H1 (cell line): ENCODE measurements at regions not wholly inside any gene's neighbourhood (a gene's known extent, or its start where the extent isn't known, plus 50 kb on each side); places are given as distances from the start of the nearest gene placed in this dataset.

Experiments used
- CTCF ChIA-PET: fragments of 300-600 bp; sonication (Branson Sonifier 250); formaldehyde crosslinking; loops from one replicate; lab custom pipeline; 2021; ENCODE audit not compliant: partially characterized antibody; lab: Charles Lee
- POLR2A ChIA-PET: fragments of 300-600 bp; sonication (Branson Sonifier 250); formaldehyde crosslinking; loops from one replicate; lab custom pipeline; 2021; ENCODE audit warnings: inconsistent platforms; ENCODE audit not compliant: partially characterized antibody; lab: Charles Lee
- DNase-seq, 2 experiments: peaks; one replicate each; pipeline versions ENCODE4 v3.0.0 to v3.0.0-alpha.2; 2010 to 2022; ENCODE audit warnings: low spot score in 2 of 2, low read depth in 1 of 2, mixed read lengths in 1 of 2
- FAIRE-seq: peaks from 2 replicates; lab custom pipeline; 2011; peaks lifted over from hg19 to GRCh38; lab: Jason Lieb, UNC
- H2AFZ ChIP-seq: 2 replicates; pipeline ENCODE4 v1.8.1; 2012; ENCODE audit warnings: low read length, inconsistent platforms
- H2AK5ac ChIP-seq: 2 replicates; pipeline ENCODE4 v1.6.1; 2013; ENCODE audit warnings: low read depth, low read length
- H2BK120ac ChIP-seq: replicated peaks from 2 replicates; pipeline ENCODE3; 2013; ENCODE audit warnings: low read depth, low read length, inconsistent platforms
- H2BK12ac ChIP-seq: 2 replicates; pipeline ENCODE4 v1.6.1; 2013; ENCODE audit warnings: low read depth, low read length
- H2BK15ac ChIP-seq: 2 replicates; pipeline ENCODE4 v1.6.1; 2013; ENCODE audit warnings: low read length
- H2BK20ac ChIP-seq: 2 replicates; pipeline ENCODE4 v1.6.1; 2013; ENCODE audit warnings: low read length
- H2BK5ac ChIP-seq: 2 replicates; pipeline ENCODE4 v1.6.1; 2013; ENCODE audit warnings: low read depth, low read length
- H3K14ac ChIP-seq: 2 replicates; pipeline ENCODE4 v1.6.1; 2013; ENCODE audit warnings: inconsistent platforms; ENCODE audit not compliant: insufficient read length
- H3K18ac ChIP-seq: 2 replicates; pipeline ENCODE4 v1.6.1; 2013; ENCODE audit warnings: low read length; ENCODE audit errors: extremely low read depth
- H3K23ac ChIP-seq: 2 replicates; pipeline ENCODE4 v1.6.1; 2013; ENCODE audit warnings: inconsistent platforms; ENCODE audit not compliant: insufficient read length
- H3K23me2 ChIP-seq: 2 replicates; pipeline ENCODE4 v1.6.1; 2013; ENCODE audit warnings: low read depth, low read length
- H3K27ac ChIP-seq: 2 replicates; pipeline ENCODE4 v1.6.1; 2011; ENCODE audit warnings: low read depth, low read length, inconsistent platforms
- H3K27me3 ChIP-seq, 4 experiments: replicated peaks in 1 of 4; 1 replicate in 1 of 4; 2 replicates in 3 of 4; pipeline versions ENCODE4 v1.6.1 to v1.8.1; 2011 to 2013; ENCODE audit warnings: low read length in 3 of 4, mild to moderate bottlenecking in 3 of 4, inconsistent platforms in 2 of 4, mixed read lengths in 2 of 4, moderate library complexity in 1 of 4; ENCODE audit not compliant: control insufficient read depth in 3 of 4, insufficient read depth in 3 of 4; ENCODE audit errors: extremely low read depth in 1 of 4
- H3K36me3 ChIP-seq, 4 experiments: 2 replicates each; pipeline versions ENCODE4 v1.6.1 to v1.8.1; 2011 to 2013; ENCODE audit warnings: mild to moderate bottlenecking in 4 of 4, low read length in 3 of 4, moderate library complexity in 2 of 4, control low read depth in 1 of 4, inconsistent platforms in 1 of 4; ENCODE audit not compliant: insufficient read depth in 4 of 4, control insufficient read depth in 2 of 4
- H3K4ac ChIP-seq: replicated peaks from 2 replicates; pipeline ENCODE3; 2013; ENCODE audit warnings: low read length, low read depth, mixed read lengths, inconsistent platforms; ENCODE audit not compliant: insufficient read length
- H3K4me1 ChIP-seq, 4 experiments: replicated peaks in 1 of 4; 1 replicate in 1 of 4; 2 replicates in 3 of 4; pipeline versions ENCODE4 v1.6.1 to v1.8.1; 2011 to 2013; ENCODE audit warnings: low read length in 3 of 4, inconsistent platforms in 2 of 4, mixed read lengths in 1 of 4; ENCODE audit not compliant: insufficient read depth in 4 of 4, control insufficient read depth in 3 of 4
- H3K4me2 ChIP-seq, 2 experiments: 2 replicates each; pipeline versions ENCODE4 v1.6.1 to v1.8.1; 2011 to 2013; ENCODE audit warnings: low read depth in 2 of 2, low read length in 2 of 2, control low read depth in 1 of 2, inconsistent platforms in 1 of 2, mild to moderate bottlenecking in 1 of 2; ENCODE audit not compliant: insufficient read depth in 1 of 2
- H3K4me3 ChIP-seq, 4 experiments: fragments of 200-600, 300-600 bp in 1 of 4; sonication (generic), shearing (Covaris generic), sonication (Bioruptor Twin) in 1 of 4; 2 replicates each; pipeline versions ENCODE4 v1.5.1 to v1.8.1; 2011 to 2016; ENCODE audit warnings: low read length in 4 of 4, low read depth in 3 of 4, control low read depth in 2 of 4, inconsistent platforms in 2 of 4, mild to moderate bottlenecking in 2 of 4, mixed read lengths in 1 of 4, moderate library complexity in 1 of 4; ENCODE audit not compliant: insufficient read depth in 2 of 4; ENCODE audit errors: extremely low read depth in 1 of 4
- H3K56ac ChIP-seq: replicated peaks from 2 replicates; pipeline ENCODE3; 2013; ENCODE audit warnings: low read depth, mild to moderate bottlenecking, mixed read lengths, low read length, inconsistent platforms; ENCODE audit not compliant: insufficient read length
- H3K79me1 ChIP-seq: 2 replicates; pipeline ENCODE4 v1.6.1; 2013; ENCODE audit warnings: low read depth, low read length, control low read depth
- H3K79me2 ChIP-seq, 2 experiments: 2 replicates each; pipeline versions ENCODE4 v1.6.1 to v1.8.1; 2012 to 2013; ENCODE audit warnings: low read length in 2 of 2, mild to moderate bottlenecking in 2 of 2, inconsistent platforms in 1 of 2; ENCODE audit not compliant: insufficient read depth in 2 of 2, control insufficient read depth in 1 of 2
- H3K9ac ChIP-seq, 4 experiments: replicated peaks in 1 of 4; 1 replicate in 1 of 4; 2 replicates in 3 of 4; pipeline versions ENCODE4 v1.6.1 to v1.8.1; 2011 to 2013; ENCODE audit warnings: low read depth in 3 of 4, low read length in 3 of 4, control low read depth in 2 of 4, mild to moderate bottlenecking in 2 of 4, moderate library complexity in 2 of 4, inconsistent platforms in 1 of 4; ENCODE audit errors: extremely low read depth in 1 of 4
- H3K9me3 ChIP-seq, 2 experiments: 2 replicates each; pipeline versions ENCODE4 v1.6.1 to v1.8.1; 2012 to 2013; ENCODE audit warnings: mild to moderate bottlenecking in 2 of 2, moderate library complexity in 2 of 2, control low read depth in 1 of 2, inconsistent platforms in 1 of 2, low read depth in 1 of 2, low read length in 1 of 2, mixed read lengths in 1 of 2; ENCODE audit not compliant: insufficient read depth in 2 of 2
- H4K20me1 ChIP-seq, 2 experiments: replicated peaks in 1 of 2; 2 replicates each; pipeline versions ENCODE3 to v1.8.1; 2011 to 2013; ENCODE audit warnings: inconsistent platforms in 2 of 2, low read length in 2 of 2, mild to moderate bottlenecking in 1 of 2; ENCODE audit not compliant: insufficient read depth in 2 of 2, control insufficient read depth in 1 of 2
- H4K5ac ChIP-seq: 2 replicates; pipeline ENCODE4 v1.6.1; 2013; ENCODE audit warnings: low read length, low read depth, mixed read lengths, inconsistent platforms; ENCODE audit not compliant: insufficient read length
- H4K8ac ChIP-seq: 2 replicates; pipeline ENCODE4 v1.8.0; 2013; ENCODE audit warnings: mild to moderate bottlenecking, moderate library complexity, low read length, inconsistent platforms; ENCODE audit not compliant: insufficient read depth; ENCODE audit errors: extremely low read depth
- H4K91ac ChIP-seq: replicated peaks from 2 replicates; pipeline ENCODE3; 2013; ENCODE audit warnings: low read length, mixed read lengths, inconsistent platforms; ENCODE audit not compliant: insufficient read length
- ASH2L ChIP-seq: fragments of 200-600, 300-600 bp; sonication (generic); IDR thresholded peaks from one replicate; pipeline ENCODE4 v1.7.1; 2017; ENCODE audit warnings: low read length
- BCL11A ChIP-seq, 2 experiments: IDR thresholded peaks; one replicate each; pipeline ENCODE4 v1.6.1; 2011; ENCODE audit warnings: low read depth in 2 of 2, low read length in 2 of 2, mild to moderate bottlenecking in 2 of 2
- CHD2 ChIP-seq: IDR thresholded peaks from 2 replicates; pipeline ENCODE4 v1.6.1; 2012; ENCODE audit warnings: low read length, improper control_type of control experiment
- KDM1A ChIP-seq: fragments of 200-600, 300-600 bp; sonication (generic); IDR thresholded peaks from 2 replicates; pipeline ENCODE4 v1.7.1; 2016; ENCODE audit warnings: mild to moderate bottlenecking, low read length, borderline replicate concordance
- NANOG ChIP-seq: IDR thresholded peaks from 2 replicates; pipeline ENCODE4 v1.6.1; 2011; ENCODE audit warnings: low read length, low read depth, mild to moderate bottlenecking, inconsistent platforms; ENCODE audit not compliant: insufficient read depth, poor library complexity, severe bottlenecking
- TEAD4 ChIP-seq: IDR thresholded peaks from 2 replicates; pipeline ENCODE4 v1.6.1; 2012; ENCODE audit warnings: low read depth, low read length, inconsistent platforms, mixed read lengths

DNA sequence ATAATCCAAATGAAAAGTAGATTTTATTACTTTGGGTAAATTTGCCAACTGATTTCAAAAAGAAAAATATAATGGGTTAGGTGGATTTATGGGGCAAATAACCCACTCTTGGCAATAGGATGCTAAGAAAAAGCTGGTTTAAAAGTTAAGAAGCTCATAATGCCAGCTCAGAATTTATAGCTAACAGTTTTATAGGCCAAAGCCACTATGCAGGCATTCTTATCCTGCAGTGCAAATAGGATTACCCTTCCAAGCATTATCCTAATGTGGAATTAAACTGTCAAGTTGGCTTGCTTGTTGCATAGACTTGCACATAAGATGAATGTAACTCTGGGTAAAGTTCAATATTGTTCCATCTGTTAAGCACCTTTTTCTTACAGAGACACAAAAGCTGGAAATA, 703.0 kb downstream of the PCDH18 start:
- Histone ChIP-seq H3K27ac (no peak overlapping the region), H2BK20ac (no peak overlapping the region), H3K4me3 (no peak overlapping the region), H3K4ac (no peak overlapping the region), H4K5ac (no peak overlapping the region)
- TF ChIP-seq NANOG (no peak), ASH2L (no peak), BCL11A (IDR thresholded peaks at IDR 0.05; ENCODE audit: low read depth in 2 of 2, low read length in 2 of 2) (no peak), CHD2 (no peak), TEAD4 (no peak), KDM1A (no peak)
- TF ChIP-seq, all 59 proteins: peak for 0
- FAIRE-seq: no peak
- Histone ChIP-seq H4K20me1 (no peaks in the 10 kb centered on the region), H3K56ac (no peak overlapping the region), H3K14ac (no peak overlapping the region), H3K4me1 (no peaks in the 10 kb centered on the region), H2BK5ac (no peak overlapping the region), H2AFZ (no peak overlapping the region), H3K9me3 (no peaks in the 10 kb centered on the region), H2BK15ac (no peak overlapping the region), H3K79me2 (no peaks in the 10 kb centered on the region), H2BK12ac (no peak overlapping the region), H3K27me3 (no peaks in the 10 kb centered on the region), H4K8ac (no peak overlapping the region), H3K4me2 (no peak overlapping the region), H2AK5ac (no peak overlapping the region), H2BK120ac (no peak overlapping the region), H3K79me1 (no peaks in the 10 kb centered on the region), H3K23me2 (no peaks in the 10 kb centered on the region; the same call in 1 of the 2 replicates), H3K36me3 (no peaks in the 10 kb centered on the region), H4K91ac (no peak overlapping the region), H3K18ac (no peak overlapping the region), H3K9ac (no peak overlapping the region), H3K23ac (no peak overlapping the region)
- POLR2A ChIA-PET: no interaction called here
- CTCF ChIA-PET: no interaction called here
- no peak for DNase-seq
